ENCODE measurements at regions not wholly inside any gene's neighbourhood (a gene's known extent, or its start where the extent isn't known, plus 50 kb on each side); places are given as distances from the start of the nearest gene placed in this dataset.
"Not testable (repeated sequence)": the region's sequence is repeated elsewhere in the genome, so short reads cannot be mapped to it uniquely, and the experiment has no call there.

- in situ Hi-C loops (cut with MboI; ENCODE audit: low pct_unique_long_range_greater_than_20kb, low sequenced_read_pairs, unreplicated experiment) = no loop called here
- no peak for TF ChIP-seq CTCF (IDR thresholded peaks at IDR 0.05; ENCODE audit: extremely low read depth, insufficient read depth, missing control alignments)
- no peak for DNase-seq (ENCODE audit: low spot score)
Observed at GRCh38 chr10:9579110-9579705, 1438.5 kb upstream of the CELF2 start.

- DNase-seq (ENCODE audit: low spot score); in situ Hi-C loops (cut with MboI; ENCODE audit: low pct_unique_long_range_greater_than_20kb, low sequenced_read_pairs, unreplicated experiment): not testable (repeated sequence)
Observed at GRCh38 chr10:9582803-9583202, 1434.9 kb upstream of the CELF2 start.

- no peak for DNase-seq (ENCODE audit: low spot score)
- in situ Hi-C loops (cut with MboI; ENCODE audit: low pct_unique_long_range_greater_than_20kb, low sequenced_read_pairs, unreplicated experiment) = no loop called here
- no peak for TF ChIP-seq CTCF (IDR thresholded peaks at IDR 0.05; ENCODE audit: extremely low read depth, insufficient read depth, missing control alignments)
Observed at GRCh38 chr10:9596368-9596920, 1421.2 kb upstream of the CELF2 start.

- no peak for DNase-seq (ENCODE audit: low spot score)
- no peak for TF ChIP-seq CTCF (IDR thresholded peaks at IDR 0.05; ENCODE audit: extremely low read depth, insufficient read depth, missing control alignments)
- in situ Hi-C loops (cut with MboI; ENCODE audit: low pct_unique_long_range_greater_than_20kb, low sequenced_read_pairs, unreplicated experiment) = no loop called here
Observed at GRCh38 chr10:9602998-9603397, 1414.7 kb upstream of the CELF2 start.

DNA sequence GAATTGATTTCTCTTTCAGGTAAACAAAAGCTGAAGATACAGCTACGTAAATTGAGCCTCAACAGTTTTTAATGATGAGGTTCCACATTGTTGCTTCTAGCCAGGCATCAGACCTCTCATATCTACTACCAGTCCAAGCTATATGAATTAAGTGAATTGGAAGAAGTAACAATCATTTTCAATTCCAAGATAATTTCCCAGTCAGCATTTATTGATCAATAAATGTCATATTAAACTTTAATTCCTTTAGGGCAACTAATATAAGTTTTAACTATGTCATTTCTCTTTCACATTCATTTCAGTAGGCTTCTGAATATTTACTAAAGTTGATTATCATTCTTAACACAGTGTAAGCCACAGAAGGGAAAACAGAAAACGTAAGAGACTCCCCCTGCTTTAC lies 1413.7 kb upstream of the CELF2 start:
- in situ Hi-C loops (cut with MboI; ENCODE audit: low pct_unique_long_range_greater_than_20kb, low sequenced_read_pairs, unreplicated experiment) = no loop called here
- TF ChIP-seq CTCF (IDR thresholded peaks at IDR 0.05; ENCODE audit: extremely low read depth, insufficient read depth, missing control alignments) = no peak
- DNase-seq (ENCODE audit: low spot score) = no peak

DNA sequence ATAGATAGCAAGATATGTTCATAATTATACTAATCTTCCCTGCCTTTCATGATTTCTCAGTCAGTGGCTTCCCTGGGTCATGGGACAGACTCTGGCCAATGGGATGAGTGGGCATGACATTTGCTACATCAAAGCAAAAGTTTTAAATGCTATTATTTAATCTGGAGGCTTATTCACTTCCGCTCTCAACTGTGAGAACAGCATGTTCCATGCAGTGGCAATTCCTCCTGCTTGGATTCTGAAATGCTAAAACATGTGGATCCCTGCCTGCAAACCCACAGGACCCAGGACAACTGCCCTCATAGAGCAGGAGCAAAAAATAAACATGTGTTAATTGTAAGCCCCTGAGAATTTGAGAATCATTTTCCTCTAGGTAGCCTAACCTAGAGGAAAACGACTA lies 1412.4 kb upstream of the CELF2 start:
- no peak for TF ChIP-seq CTCF (IDR thresholded peaks at IDR 0.05; ENCODE audit: extremely low read depth, insufficient read depth, missing control alignments)
- no peak for DNase-seq (ENCODE audit: low spot score)
- in situ Hi-C loops (cut with MboI; ENCODE audit: low pct_unique_long_range_greater_than_20kb, low sequenced_read_pairs, unreplicated experiment) = no loop called here

DNA sequence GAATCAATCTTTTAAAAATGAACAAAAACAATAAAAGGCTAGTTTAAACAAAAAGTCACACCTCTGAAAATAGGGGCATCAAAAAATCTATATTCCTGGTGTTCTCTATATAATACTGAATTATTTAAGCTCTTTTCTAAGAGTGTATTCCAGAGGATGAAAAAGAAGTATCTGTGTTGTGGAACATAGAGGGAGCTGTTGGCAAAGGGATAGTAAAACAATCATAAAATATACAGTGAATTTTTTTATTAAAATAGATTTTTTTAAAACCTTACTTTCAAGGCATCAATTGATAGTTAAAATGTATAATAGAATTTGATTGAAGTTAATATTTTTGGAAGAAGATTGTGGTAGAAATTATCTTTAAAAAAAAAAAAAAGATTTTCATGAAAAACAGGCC lies 1409.1 kb upstream of the CELF2 start:
- TF ChIP-seq CTCF (IDR thresholded peaks at IDR 0.05; ENCODE audit: extremely low read depth, insufficient read depth, missing control alignments) = peak; percentile 26
- DNase-seq (ENCODE audit: low spot score) = no peak
- in situ Hi-C loops (cut with MboI; ENCODE audit: low pct_unique_long_range_greater_than_20kb, low sequenced_read_pairs, unreplicated experiment) = no loop called here

Measured in GM13977 (cell line).